Spleen (tissue), 11 donors: ENCODE measurements at regions not wholly inside any gene's neighbourhood (a gene's known extent, or its start where the extent isn't known, plus 50 kb on each side); places are given as distances from the start of the nearest gene placed in this dataset.

Experiments used
- DNase-seq: peaks from one replicate; pipeline ENCODE4 v3.0.0-alpha.2; 2020
- H3K27ac ChIP-seq, 8 donors: fragments of 200-600 bp; sonication (generic) in 7 of 8; 1 replicate in 4 of 8; 2 replicates in 4 of 8; pipeline versions ENCODE4 v1.5.0 to v1.8.0; 2016 to 2021; ENCODE audit warnings: inconsistent platforms in 4 of 8, mild to moderate bottlenecking in 4 of 8, moderate library complexity in 1 of 8
- H3K27me3 ChIP-seq, 7 donors: fragments of 200-600 bp; sonication (generic) in 6 of 7; replicated peaks in 1 of 7; 1 replicate in 4 of 7; 2 replicates in 3 of 7; pipeline versions ENCODE4 v1.5.0 to v1.8.0; 2016 to 2021; ENCODE audit warnings: inconsistent platforms in 3 of 7, mild to moderate bottlenecking in 1 of 7
- H3K36me3 ChIP-seq, 6 donors: fragments of 200-600 bp; sonication (generic) in 5 of 6; 1 replicate in 4 of 6; 2 replicates in 2 of 6; pipeline versions ENCODE4 v1.5.0 to v1.8.0; 2016 to 2021; ENCODE audit warnings: inconsistent platforms in 2 of 6
- H3K4me1 ChIP-seq, 6 donors: fragments of 200-600 bp; sonication (generic) in 5 of 6; 1 replicate in 3 of 6; 2 replicates in 3 of 6; pipeline versions ENCODE4 v1.5.0 to v1.8.0; 2016 to 2021; ENCODE audit warnings: inconsistent platforms in 3 of 6
- H3K4me3 ChIP-seq, 8 donors: fragments of 200-600 bp; sonication (generic) in 7 of 8; 1 replicate in 4 of 8; 2 replicates in 4 of 8; pipeline versions ENCODE4 v1.5.0 to v1.8.0; 2016 to 2021; ENCODE audit warnings: inconsistent platforms in 4 of 8, mild to moderate bottlenecking in 4 of 8, moderate library complexity in 2 of 8
- H3K9me3 ChIP-seq, 8 donors: fragments of 200-600 bp; sonication (generic) in 7 of 8; 1 replicate in 4 of 8; 2 replicates in 4 of 8; pipeline versions ENCODE4 v1.5.0 to v1.8.0; 2016 to 2021; ENCODE audit warnings: inconsistent platforms in 4 of 8
- POLR2A ChIP-seq, 3 donors: fragments of 450-650 bp; IDR thresholded peaks; one replicate each; pipeline ENCODE4 v1.5.1; 2017; ENCODE audit warnings: antibody characterized with exemption in 3 of 3, mild to moderate bottlenecking in 1 of 3
- POLR2AphosphoS5 ChIP-seq, 3 donors: sonication (generic); formaldehyde crosslinking; IDR thresholded peaks; one replicate each; pipeline ENCODE4 v1.5.1; 2017; ENCODE audit warnings: antibody characterized with exemption in 3 of 3
- WGBS, 5 donors: extraction: QIAGEN DNeasy Blood & Tissue Kit in 3 of 5; methylation state at CpG; one replicate each; pipeline versions ENCODE4 v1.1.5 to v1.1.7; 2013 to 2018; 5-methylcytosine and 5-hydroxymethylcytosine counted together
- intact Hi-C: fragments of 100-400 bp; cut with DNase I; formaldehyde crosslinking; loops from one replicate; pipeline ENCODE4 v1.15.0; 2023; ENCODE audit warnings: low total_unique reads
- TF ChIP-seq, protein P1 (sequence below), 11 experiments: fragments of 200-600 bp in 7 of 11; fragments of 450-650 bp in 4 of 11; sonication (generic) in 4 of 11; IDR thresholded peaks in 8 of 11; conservative IDR thresholded peaks in 3 of 11; 1 replicate in 7 of 11; 2 replicates in 4 of 11; pipeline versions ENCODE4 v1.4.0 to v1.8.0; 2016 to 2021; ENCODE audit warnings: antibody characterized with exemption in 11 of 11, inconsistent platforms in 4 of 11, mild to moderate bottlenecking in 1 of 11
- donor health status: healthy with polysubstance abuse.
- donor health status: DM: no; HTN: no; CAD: no; lungs with moderate emphysema.
- donor health status: DM: no; HTN: no; CAD: no.
- donor health status: Bipolar disorder and iron deficiency.
- donor health status: healthy.
- donor health status: DM: no; HTN: no; CAD: no.
- donor health status: DM: yes; HTN: yes; CAD: no.

DNA sequence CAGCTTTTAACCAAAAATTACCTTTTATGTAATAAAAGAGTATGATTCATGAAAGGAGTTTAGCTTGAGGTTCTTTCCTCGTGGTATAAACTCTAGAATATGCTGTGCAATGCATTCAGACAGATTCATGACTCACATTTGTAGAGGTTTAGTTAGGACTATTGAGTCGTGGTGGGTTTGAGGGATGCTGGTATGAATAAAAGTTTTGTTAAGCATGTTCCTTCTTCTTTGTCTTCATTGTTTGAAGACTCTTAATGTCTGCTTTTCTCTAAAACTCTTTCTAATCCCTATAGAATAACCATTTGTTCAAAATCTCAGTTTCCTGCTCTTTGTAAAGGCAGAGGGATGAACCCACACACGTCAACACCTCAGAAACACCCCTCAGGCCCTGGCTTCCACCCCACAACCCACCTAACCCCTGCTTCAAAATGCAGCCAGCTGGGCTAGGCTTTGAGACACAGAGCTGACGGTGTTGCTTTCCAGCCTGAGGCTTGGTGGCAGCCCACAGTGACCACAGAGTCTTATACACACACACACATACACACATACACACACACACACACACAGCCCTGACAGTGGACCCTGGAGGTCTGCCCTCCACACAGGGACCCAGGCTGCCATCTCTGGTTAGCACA is 69.0 kb upstream of the IRX1 start:
- intact Hi-C loops, result no loop called here
- Histone ChIP-seq H3K4me1 (no peaks in the 10 kb centered on the region), H3K9me3 (peaks cover 0 to 20% (median 6%) of the 10 kb centered on the region in 8 donors), H3K27ac (no peak overlapping the region), H3K27me3 (no peaks in the 10 kb centered on the region), H3K36me3 (no peaks in the 10 kb centered on the region), H3K4me3 (no peak overlapping the region)
- TF ChIP-seq, protein P1, sequence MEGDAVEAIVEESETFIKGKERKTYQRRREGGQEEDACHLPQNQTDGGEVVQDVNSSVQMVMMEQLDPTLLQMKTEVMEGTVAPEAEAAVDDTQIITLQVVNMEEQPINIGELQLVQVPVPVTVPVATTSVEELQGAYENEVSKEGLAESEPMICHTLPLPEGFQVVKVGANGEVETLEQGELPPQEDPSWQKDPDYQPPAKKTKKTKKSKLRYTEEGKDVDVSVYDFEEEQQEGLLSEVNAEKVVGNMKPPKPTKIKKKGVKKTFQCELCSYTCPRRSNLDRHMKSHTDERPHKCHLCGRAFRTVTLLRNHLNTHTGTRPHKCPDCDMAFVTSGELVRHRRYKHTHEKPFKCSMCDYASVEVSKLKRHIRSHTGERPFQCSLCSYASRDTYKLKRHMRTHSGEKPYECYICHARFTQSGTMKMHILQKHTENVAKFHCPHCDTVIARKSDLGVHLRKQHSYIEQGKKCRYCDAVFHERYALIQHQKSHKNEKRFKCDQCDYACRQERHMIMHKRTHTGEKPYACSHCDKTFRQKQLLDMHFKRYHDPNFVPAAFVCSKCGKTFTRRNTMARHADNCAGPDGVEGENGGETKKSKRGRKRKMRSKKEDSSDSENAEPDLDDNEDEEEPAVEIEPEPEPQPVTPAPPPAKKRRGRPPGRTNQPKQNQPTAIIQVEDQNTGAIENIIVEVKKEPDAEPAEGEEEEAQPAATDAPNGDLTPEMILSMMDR (IDR thresholded peaks at IDR 0.05 in 8 of 11, conservative IDR thresholded peaks at IDR 0.05 in 3 of 11), result no peak
- TF ChIP-seq POLR2AphosphoS5 (IDR thresholded peaks at IDR 0.05) (no peak), POLR2A (IDR thresholded peaks at IDR 0.05) (no peak)
- DNase-seq, result no peak
- 34 to 63% (median 52%) methylated on average over 4 of the region's 4 CpGs for WGBS, 5 donors

DNA sequence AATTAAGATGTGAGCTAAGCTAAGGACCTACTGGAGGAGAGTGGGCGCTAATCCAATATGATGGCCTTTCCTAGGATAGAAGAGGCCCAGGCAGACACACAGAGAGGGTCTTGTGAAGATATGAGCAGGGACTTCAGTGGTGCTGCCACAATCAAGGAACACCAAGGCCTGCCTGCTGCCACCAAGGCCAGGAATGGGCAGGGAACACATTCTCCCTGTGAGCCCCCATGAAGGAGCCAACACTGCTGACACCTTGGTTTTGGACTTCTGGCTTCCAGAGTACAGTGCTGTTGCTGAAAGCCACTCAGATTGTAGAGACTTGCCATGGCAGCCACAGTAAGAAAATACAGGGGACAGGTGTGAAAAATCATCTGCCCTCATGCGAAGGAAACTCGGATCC is 73.1 kb upstream of the IRX1 start:
- TF ChIP-seq POLR2AphosphoS5 (IDR thresholded peaks at IDR 0.05), result no peak
- no peak for TF ChIP-seq POLR2A (IDR thresholded peaks at IDR 0.05)
- TF ChIP-seq, protein P1 (IDR thresholded peaks at IDR 0.05 in 8 of 11, conservative IDR thresholded peaks at IDR 0.05 in 3 of 11), result no peak
- DNase-seq, result no peak
- H3K27ac ChIP-seq, result no peak overlapping the region
- intact Hi-C loops, result no loop called here
- WGBS, 5 donors, result 72 to 97% (median 95%) methylated on average over 3 of the region's 3 CpGs
- no peaks in the 10 kb centered on the region for H3K27me3 ChIP-seq
- peaks cover 0 to 20% (median 6%) of the 10 kb centered on the region in 8 donors for H3K9me3 ChIP-seq
- H3K36me3 ChIP-seq, result no peaks in the 10 kb centered on the region
- H3K4me1 ChIP-seq, result no peaks in the 10 kb centered on the region
- no peak overlapping the region for H3K4me3 ChIP-seq

DNA sequence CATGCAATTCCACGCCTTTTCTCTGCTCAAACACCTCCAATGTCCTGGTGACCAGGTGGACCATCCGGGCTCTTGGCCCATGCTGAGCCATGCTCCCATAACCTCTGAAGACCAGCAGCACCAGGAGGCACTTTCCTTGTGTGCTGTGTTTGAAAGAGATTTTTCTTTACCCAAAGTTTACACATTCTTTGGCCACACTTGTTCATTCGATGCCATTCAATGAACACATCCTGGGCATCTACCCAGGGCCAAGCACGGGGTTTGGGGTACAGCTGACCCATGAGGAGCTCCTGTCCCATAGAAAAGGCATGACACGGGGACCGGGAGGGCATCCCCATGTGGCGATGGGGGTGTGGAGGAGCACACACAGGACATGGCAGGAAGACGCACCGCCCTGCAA is 77.1 kb upstream of the IRX1 start:
- no peak overlapping the region for H3K27ac ChIP-seq
- H3K4me1 ChIP-seq, result no peaks in the 10 kb centered on the region
- H3K4me3 ChIP-seq, result no peak overlapping the region
- no peak for DNase-seq
- TF ChIP-seq POLR2AphosphoS5 (IDR thresholded peaks at IDR 0.05) (no peak), POLR2A (IDR thresholded peaks at IDR 0.05) (no peak)
- TF ChIP-seq, protein P1 (IDR thresholded peaks at IDR 0.05 in 8 of 11, conservative IDR thresholded peaks at IDR 0.05 in 3 of 11), result no peak
- 80 to 89% (median 84%) methylated on average over 9 of the region's 9 CpGs for whole genome bisulfite sequencing, 5 donors
- intact Hi-C loops, result no loop called here
- H3K36me3 ChIP-seq, result no peaks in the 10 kb centered on the region
- no peaks in the 10 kb centered on the region for H3K27me3 ChIP-seq
- peaks cover 0 to 5% (median 0%) of the 10 kb centered on the region in 8 donors for H3K9me3 ChIP-seq

DNA sequence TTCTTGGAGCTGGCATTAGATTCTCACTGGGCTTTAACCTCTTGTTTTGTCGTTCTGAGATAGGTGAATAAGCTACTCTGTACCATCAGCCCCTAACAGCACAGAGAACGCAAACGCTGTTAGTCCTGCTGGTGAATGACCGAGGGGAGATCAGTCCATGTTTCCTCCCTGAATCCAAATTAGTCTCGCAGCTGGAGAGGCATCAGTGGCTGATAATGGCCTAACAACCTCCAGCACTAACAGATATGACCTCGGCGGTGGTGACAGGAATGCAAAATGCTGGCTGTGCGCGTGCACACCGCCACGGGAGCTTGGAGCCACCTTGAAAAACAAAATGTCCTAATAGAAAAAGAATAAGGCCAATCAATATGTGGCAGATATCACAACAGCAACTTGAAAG is 77.6 kb upstream of the IRX1 start:
- 78 to 83% (median 81%) methylated on average over 11 of the region's 11 CpGs for WGBS, 5 donors
- DNase-seq, result no peak
- Histone ChIP-seq H3K4me3 (no peak overlapping the region), H3K27ac (no peak overlapping the region), H3K9me3 (peaks cover 0 to 5% (median 0%) of the 10 kb centered on the region in 8 donors), H3K4me1 (no peaks in the 10 kb centered on the region), H3K36me3 (no peaks in the 10 kb centered on the region), H3K27me3 (no peaks in the 10 kb centered on the region)
- TF ChIP-seq POLR2AphosphoS5 (IDR thresholded peaks at IDR 0.05) (no peak), POLR2A (IDR thresholded peaks at IDR 0.05) (no peak)
- TF ChIP-seq, protein P1 (IDR thresholded peaks at IDR 0.05 in 8 of 11, conservative IDR thresholded peaks at IDR 0.05 in 3 of 11), result no peak
- intact Hi-C loops, result no loop called here
